PFSK-1 (cell line): ENCODE measurements at regions not wholly inside any gene's neighbourhood (a gene's known extent, or its start where the extent isn't known, plus 50 kb on each side); places are given as distances from the start of the nearest gene placed in this dataset.

Experiments
- FOXP2 ChIP-seq: optimal IDR thresholded peaks from 2 replicates; pipeline ENCODE3; 2011; ENCODE audit warnings: borderline replicate concordance, control low read depth, inconsistent platforms; ENCODE audit not compliant: insufficient read depth; ENCODE audit errors: extremely low read length, extremely low read depth
- POLR2AphosphoS5 ChIP-seq: IDR thresholded peaks from 2 replicates; pipeline ENCODE4 v1.6.1; 2012; ENCODE audit warnings: low read depth, mild to moderate bottlenecking, control low read depth, low read length, moderate library complexity
- REST ChIP-seq, 2 experiments: IDR thresholded peaks; 2 replicates each; pipeline versions ENCODE4 v1.6.1 to v1.8.0; 2011 to 2012; ENCODE audit warnings: low read depth in 2 of 2, low read length in 2 of 2, control low read depth in 1 of 2, inconsistent platforms in 1 of 2, mild to moderate bottlenecking in 1 of 2, moderate library complexity in 1 of 2; ENCODE audit not compliant: insufficient read depth in 1 of 2
- SIN3A ChIP-seq: IDR thresholded peaks from 2 replicates; pipeline ENCODE4 v1.6.1; 2012; ENCODE audit warnings: mild to moderate bottlenecking, low read length, moderate library complexity, borderline replicate concordance; ENCODE audit not compliant: insufficient read depth
- TAF1 ChIP-seq: IDR thresholded peaks from 2 replicates; pipeline ENCODE4 v1.6.1; 2012; ENCODE audit warnings: low read length, control low read depth, borderline replicate concordance; ENCODE audit not compliant: insufficient read depth

GRCh38 chr5:1942630-1943029 is 59.9 kb upstream of the IRX4 start:
- TF ChIP-seq TAF1 (no peak), POLR2AphosphoS5 (no peak), REST (IDR thresholded peaks at IDR 0.05; ENCODE audit: insufficient read depth in 1 of 2, low read depth in 2 of 2, low read length in 2 of 2) (no peak), SIN3A (no peak), FOXP2 (no peak)
